Aorta (tissue), 5 donors: ENCODE measurements at regions not wholly inside any gene's neighbourhood (a gene's known extent, or its start where the extent isn't known, plus 50 kb on each side); places are given as distances from the start of the nearest gene placed in this dataset.
"Not testable (repeated sequence)": the region's sequence is repeated elsewhere in the genome, so short reads cannot be mapped to it uniquely, and the experiment has no call there.

Source experiments
- ATAC-seq: fragments of 200-7000 bp; cut with Tn5 transposase; one replicate; pipeline ENCODE4 v1.9.1; 2022; ENCODE audit warnings: moderate library complexity; ENCODE audit not compliant: low FRiP score
- DNase-seq, 2 donors: peaks; one replicate each; pipeline ENCODE4 v3.0.0-alpha.2; 2020
- H3K27ac ChIP-seq, 2 donors: one replicate each; pipeline ENCODE4 v1.5.1; 2013; ENCODE audit warnings: low read length in 2 of 2, mild to moderate bottlenecking in 2 of 2, moderate library complexity in 2 of 2, control low read depth in 1 of 2, inconsistent platforms in 1 of 2, low read depth in 1 of 2
- H3K27me3 ChIP-seq, 2 donors: one replicate each; pipeline ENCODE4 v1.6.1; 2013; ENCODE audit warnings: control low read depth in 1 of 2, low read length in 1 of 2, mild to moderate bottlenecking in 1 of 2, moderate library complexity in 1 of 2; ENCODE audit not compliant: insufficient read depth in 2 of 2, control insufficient read depth in 1 of 2
- H3K36me3 ChIP-seq, 2 donors: one replicate each; pipeline ENCODE4 v1.6.1; 2013; ENCODE audit warnings: control low read depth in 1 of 2, low read length in 1 of 2, mild to moderate bottlenecking in 1 of 2; ENCODE audit not compliant: insufficient read depth in 2 of 2, control insufficient read depth in 1 of 2
- H3K4me1 ChIP-seq, 2 donors: one replicate each; pipeline ENCODE4 v1.6.1; 2013; ENCODE audit warnings: low read length in 2 of 2, control low read depth in 1 of 2, mild to moderate bottlenecking in 1 of 2, moderate library complexity in 1 of 2; ENCODE audit not compliant: insufficient read depth in 2 of 2, control insufficient read depth in 1 of 2
- H3K4me3 ChIP-seq, 2 donors: one replicate each; pipeline ENCODE4 v1.5.1; 2013; ENCODE audit warnings: low read length in 2 of 2, control low read depth in 1 of 2, mild to moderate bottlenecking in 1 of 2
- H3K9me3 ChIP-seq: one replicate; pipeline ENCODE4 v1.6.1; 2013; ENCODE audit warnings: mild to moderate bottlenecking, low read length; ENCODE audit not compliant: control insufficient read depth
- WGBS, 2 donors: extraction: QIAGEN DNeasy Blood & Tissue Kit; methylation state at CpG; one replicate each; pipeline ENCODE4 v1.1.7; 2013; 5-methylcytosine and 5-hydroxymethylcytosine counted together
- intact Hi-C, 2 donors: fragments of 100-400 bp; cut with DNase I; formaldehyde crosslinking; loops; one replicate each; pipeline versions ENCODE4 v1.14.2 to v1.15.0; 2022
- donor health status: healthy with polysubstance abuse.
- donor health status: Bipolar disorder and iron deficiency.
- donor health status: DM: no; HTN: no; CAD: no.
- donor health status: DM: no; HTN: no; CAD: no.
- donor health status: DM: yes; HTN: yes; CAD: no.

DNA sequence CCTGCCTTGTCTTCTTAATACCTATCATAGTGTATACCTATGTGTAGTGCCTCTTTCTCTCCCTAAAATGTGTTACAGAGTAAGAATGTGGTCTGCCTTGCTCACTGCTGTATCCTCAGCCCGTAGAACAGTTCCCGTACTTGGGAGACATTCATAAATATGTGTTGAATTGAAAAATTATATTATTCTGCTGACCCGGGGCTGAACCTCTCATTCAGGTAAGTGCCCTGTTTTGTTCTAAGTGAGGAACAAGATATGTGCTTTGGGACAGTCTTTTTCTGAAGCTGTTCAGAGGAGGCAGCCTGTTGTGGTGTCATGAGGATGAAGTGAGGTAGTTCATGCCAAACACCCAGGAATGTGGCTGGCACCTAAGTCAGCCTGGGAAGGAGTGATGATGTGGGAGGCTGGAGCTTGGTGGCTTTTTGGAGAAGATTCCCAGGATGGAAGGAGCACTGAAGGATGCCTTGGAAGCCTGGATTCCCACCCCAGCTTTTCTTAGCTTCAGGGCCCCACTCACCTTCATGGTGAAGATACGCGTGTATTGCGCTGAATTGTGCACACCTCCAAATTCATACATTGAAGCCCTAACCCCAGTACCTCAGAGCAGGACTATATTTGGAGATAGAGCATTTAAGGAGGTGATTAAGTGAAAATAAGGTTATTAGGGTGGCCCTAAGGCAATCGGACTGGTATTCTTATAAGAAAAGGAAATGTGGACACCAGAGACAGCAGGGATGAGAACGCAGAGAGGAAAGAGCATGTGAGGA is 166.3 kb downstream of the DDX1 start:
- ATAC-seq, result no peak
- H3K9me3 ChIP-seq, result peaks cover 2% of the 10 kb centered on the region
- 93 to 96% methylated on average over 8 of the region's 8 CpGs for WGBS, 2 donors
- H3K36me3 ChIP-seq, result no peaks in the 10 kb centered on the region
- no peak overlapping the region for H3K27ac ChIP-seq
- no peaks in the 10 kb centered on the region for H3K27me3 ChIP-seq
- intact Hi-C loops, result no loop called here
- no peak for DNase-seq
- H3K4me3 ChIP-seq, result no peak overlapping the region
- H3K4me1 ChIP-seq, result no peaks in the 10 kb centered on the region

DNA sequence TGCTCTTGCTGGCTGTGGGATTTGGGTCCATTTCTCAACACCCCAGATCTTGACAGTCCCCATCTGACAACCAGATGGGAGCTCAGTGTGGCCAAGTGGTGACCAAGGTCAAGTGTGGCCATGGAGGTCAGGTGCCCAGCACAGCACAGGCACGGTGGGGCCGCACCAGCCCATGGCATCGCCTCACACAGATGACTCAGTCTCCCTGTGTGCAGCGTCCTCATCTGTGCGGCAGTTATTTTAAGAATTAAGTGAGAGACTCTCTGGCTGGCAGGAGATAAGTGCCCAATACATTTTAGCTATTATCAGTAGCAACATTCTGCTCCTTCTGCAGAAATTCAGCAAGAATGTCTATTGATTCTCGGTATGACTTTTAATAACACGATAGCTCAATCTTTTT is 167.2 kb downstream of the DDX1 start:
- no peaks in the 10 kb centered on the region for H3K4me1 ChIP-seq
- no peaks in the 10 kb centered on the region for H3K27me3 ChIP-seq
- intact Hi-C loops, result no loop called here
- H3K9me3 ChIP-seq, result peaks cover 2% of the 10 kb centered on the region
- DNase-seq (peak in 1 of 2 donors; percentile 21), ATAC-seq (no peak)
- no peaks in the 10 kb centered on the region for H3K36me3 ChIP-seq
- H3K27ac ChIP-seq, result no peak overlapping the region
- H3K4me3 ChIP-seq, result no peak overlapping the region
- 84 to 88% methylated on average over 7 of the region's 7 CpGs for WGBS, 2 donors

DNA sequence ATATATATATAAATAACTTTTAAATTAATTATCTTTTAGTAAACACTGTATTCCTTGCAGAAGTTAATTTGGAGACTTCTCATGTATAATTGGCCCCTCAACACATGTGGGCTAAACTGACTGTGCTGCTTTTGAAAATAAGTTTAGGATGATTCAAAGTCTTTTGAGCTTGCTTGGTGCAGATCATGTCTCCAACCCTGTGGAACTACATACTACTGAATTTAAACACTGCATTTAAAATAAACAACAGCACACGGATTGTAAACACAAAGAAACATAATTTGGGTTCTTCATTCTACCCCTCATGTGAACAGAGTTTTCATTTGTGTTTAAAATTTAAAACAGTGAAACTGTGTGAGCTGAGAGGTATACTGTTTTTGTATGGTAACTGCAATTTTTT is 167.7 kb downstream of the DDX1 start:
- DNase-seq, result no peak
- intact Hi-C loops, result no loop called here
- H3K27me3 ChIP-seq, result no peaks in the 10 kb centered on the region
- no peaks in the 10 kb centered on the region for H3K4me1 ChIP-seq
- no peak overlapping the region for H3K27ac ChIP-seq
- WGBS, 2 donors, result 92 to 93% methylated on average over 1 of the region's 1 CpG
- no peak overlapping the region for H3K4me3 ChIP-seq
- H3K36me3 ChIP-seq, result no peaks in the 10 kb centered on the region
- no peak for ATAC-seq
- peaks cover 2% of the 10 kb centered on the region for H3K9me3 ChIP-seq

DNA sequence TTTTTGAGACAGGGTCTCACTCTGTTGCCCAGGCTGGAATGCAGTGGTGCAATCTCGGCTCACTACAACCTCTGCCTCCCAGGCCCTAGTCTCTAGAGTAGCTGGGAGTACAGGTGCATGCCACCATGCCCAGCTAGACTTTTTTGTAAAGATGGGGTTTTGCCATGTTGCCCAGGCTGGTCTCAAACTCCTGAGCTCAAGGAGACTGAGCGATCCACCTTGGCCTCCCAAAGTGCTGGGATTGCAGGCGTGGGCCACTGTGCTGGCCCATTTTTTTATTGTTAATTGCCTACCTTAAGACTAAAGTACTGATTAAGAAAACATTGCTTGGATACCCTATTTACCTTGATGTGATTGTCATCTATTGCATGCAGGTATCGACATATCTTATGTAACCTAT is 168.1 kb downstream of the DDX1 start:
- H3K27ac ChIP-seq, H3K4me3 ChIP-seq, H3K4me1 ChIP-seq, H3K36me3 ChIP-seq, intact Hi-C loops, ATAC-seq, H3K9me3 ChIP-seq, H3K27me3 ChIP-seq: not testable (repeated sequence)
- peak in 1 of 2 donors; percentile 36 for DNase-seq
- 62 to 94% methylated on average over 4 of the region's 4 CpGs for WGBS, 2 donors

DNA sequence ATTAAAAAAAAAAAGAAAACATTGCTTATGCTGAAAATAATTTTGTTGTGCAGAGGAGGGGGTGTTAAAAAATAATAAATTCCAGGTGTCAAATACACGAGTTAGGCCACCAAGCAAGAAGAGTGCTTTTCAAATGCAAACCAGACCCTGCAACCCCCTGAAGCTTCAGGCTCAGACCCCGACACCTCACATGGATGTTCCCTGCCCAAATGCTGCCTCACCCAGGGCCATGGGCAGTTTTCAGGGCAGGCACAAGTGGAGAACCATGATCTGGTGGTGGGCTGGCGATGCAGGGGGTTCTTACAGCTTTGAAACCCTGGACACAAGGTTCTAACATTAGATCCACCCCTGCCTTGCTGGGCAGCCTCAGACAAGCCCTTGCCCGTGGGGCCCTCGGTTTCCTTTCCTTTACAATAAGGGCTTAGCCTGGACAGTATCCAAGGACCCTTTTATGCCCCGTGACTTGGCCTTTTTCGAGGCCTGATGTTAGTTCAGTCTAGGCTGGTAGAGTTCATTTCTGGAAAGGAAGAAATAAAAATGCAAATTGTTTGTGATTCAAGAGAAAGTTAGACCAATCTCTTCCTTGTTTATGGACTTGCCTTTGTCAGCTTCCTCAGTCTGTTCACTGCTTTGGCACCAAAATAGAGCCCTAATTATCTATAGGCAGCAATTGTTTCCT is 168.7 kb downstream of the DDX1 start:
- intact Hi-C loops, result no loop called here
- Histone ChIP-seq H3K4me3 (no peak overlapping the region), H3K27ac (no peak overlapping the region), H3K36me3 (no peaks in the 10 kb centered on the region), H3K4me1 (no peaks in the 10 kb centered on the region), H3K9me3 (peaks cover 2% of the 10 kb centered on the region), H3K27me3 (no peaks in the 10 kb centered on the region)
- WGBS, 2 donors, result 71 to 74% methylated on average over 7 of the region's 7 CpGs
- DNase-seq (peak in 1 of 2 donors; percentile 33), ATAC-seq (no peak)

DNA sequence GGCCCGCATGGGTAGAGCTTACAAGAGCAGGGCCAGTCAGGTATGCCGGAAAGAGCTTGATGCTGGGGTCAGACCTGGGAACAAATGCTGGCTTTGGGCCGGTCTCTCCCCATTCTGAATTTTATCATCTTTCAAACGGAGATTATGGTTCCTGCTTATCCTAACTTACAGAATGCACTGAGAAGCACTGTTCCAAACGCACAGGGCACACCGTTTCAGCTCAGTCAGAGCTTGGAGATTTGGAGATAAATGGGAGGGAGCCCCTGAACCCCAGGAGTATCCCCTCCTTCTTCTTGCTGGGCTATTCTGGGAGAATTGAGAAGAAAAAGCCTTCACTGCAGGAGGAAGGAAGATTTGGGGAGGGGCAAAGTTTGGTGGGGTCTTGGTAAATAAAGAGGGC is 169.4 kb downstream of the DDX1 start:
- 77 to 78% methylated on average over 6 of the region's 6 CpGs for WGBS, 2 donors
- H3K36me3 ChIP-seq, result no peaks in the 10 kb centered on the region
- DNase-seq, result peak in 1 of 2 donors; percentile 40

DNA sequence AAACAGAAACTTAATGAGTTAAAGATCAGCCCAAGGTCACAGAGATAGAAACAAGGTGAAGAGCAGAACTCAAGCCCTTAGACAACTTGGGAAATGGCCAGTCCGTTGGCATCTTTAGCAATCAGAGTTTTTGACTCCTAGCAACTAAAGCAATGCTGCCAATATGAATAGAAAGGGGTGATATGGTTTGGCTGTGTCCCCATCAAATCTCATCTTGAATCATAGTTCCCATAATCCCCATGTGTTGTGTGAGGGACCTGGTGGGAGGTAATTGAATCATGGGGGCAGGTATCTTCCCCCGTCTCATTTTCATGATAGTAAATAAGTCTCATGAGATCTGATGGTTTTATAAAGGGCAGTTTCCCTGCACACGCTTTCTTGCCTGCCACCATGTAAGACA is 170.2 kb downstream of the DDX1 start:
- no peak for ATAC-seq
- H3K27ac ChIP-seq, result no peak overlapping the region
- no peak overlapping the region for H3K4me3 ChIP-seq
- no peaks in the 10 kb centered on the region for H3K36me3 ChIP-seq
- WGBS, 2 donors, result 65 to 66% methylated on average over 3 of the region's 3 CpGs
- H3K9me3 ChIP-seq, result peaks cover 2% of the 10 kb centered on the region
- H3K4me1 ChIP-seq, result no peaks in the 10 kb centered on the region
- intact Hi-C loops, result no loop called here
- no peaks in the 10 kb centered on the region for H3K27me3 ChIP-seq
- DNase-seq, result no peak

More for the DNA sequence above, 169.4 kb downstream of the DDX1 start:
- intact Hi-C loops, result no loop called here
- H3K27ac ChIP-seq, result no peak overlapping the region
- H3K27me3 ChIP-seq, result no peaks in the 10 kb centered on the region
- no peaks in the 10 kb centered on the region for H3K4me1 ChIP-seq
- no peak overlapping the region for H3K4me3 ChIP-seq
- no peak for ATAC-seq
- H3K9me3 ChIP-seq, result peaks cover 2% of the 10 kb centered on the region

DNA sequence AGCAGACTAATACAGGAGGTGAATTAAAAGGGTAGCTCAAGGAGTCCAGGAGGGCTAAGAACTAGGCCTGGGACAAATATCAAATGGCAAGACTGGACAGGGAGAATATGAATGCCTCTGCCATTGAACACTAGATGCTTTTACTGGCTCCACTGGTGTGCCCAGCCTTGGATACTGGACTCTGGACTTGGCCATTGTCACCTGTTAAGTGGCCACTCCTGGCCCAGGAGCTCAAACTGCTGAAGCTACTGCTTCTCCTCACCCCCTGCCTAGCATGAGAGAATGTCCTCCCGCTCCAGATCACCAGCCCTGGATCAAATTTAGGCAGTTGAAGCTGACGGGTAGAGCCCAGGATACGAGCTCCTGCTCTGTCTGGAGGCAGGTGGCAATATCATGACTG is 170.8 kb downstream of the DDX1 start:
- ATAC-seq (no peak), DNase-seq (no peak)
- H3K27me3 ChIP-seq, result no peaks in the 10 kb centered on the region
- H3K4me1 ChIP-seq, result no peaks in the 10 kb centered on the region
- peaks cover 2% of the 10 kb centered on the region for H3K9me3 ChIP-seq
- no peaks in the 10 kb centered on the region for H3K36me3 ChIP-seq
- no peak overlapping the region for H3K27ac ChIP-seq
- WGBS, 2 donors, result 76 to 93% methylated on average over 3 of the region's 3 CpGs
- intact Hi-C loops, result no loop called here
- H3K4me3 ChIP-seq, result no peak overlapping the region
